Glomerular endothelial cell (primary cell): ENCODE measurements at regions not wholly inside any gene's neighbourhood (a gene's known extent, or its start where the extent isn't known, plus 50 kb on each side); places are given as distances from the start of the nearest gene placed in this dataset.
A peak's percentile ranks its signal among the peaks of the same experiment; 100 is the strongest.
"Not testable (repeated sequence)": the region's sequence is repeated elsewhere in the genome, so short reads cannot be mapped to it uniquely, and the experiment has no call there.

Source experiments
- DNase-seq: peaks from one replicate; pipeline ENCODE4 v3.0.0-alpha.2; 2011; ENCODE audit warnings: low read depth, low spot score; ENCODE audit errors: extremely low read depth

DNA sequence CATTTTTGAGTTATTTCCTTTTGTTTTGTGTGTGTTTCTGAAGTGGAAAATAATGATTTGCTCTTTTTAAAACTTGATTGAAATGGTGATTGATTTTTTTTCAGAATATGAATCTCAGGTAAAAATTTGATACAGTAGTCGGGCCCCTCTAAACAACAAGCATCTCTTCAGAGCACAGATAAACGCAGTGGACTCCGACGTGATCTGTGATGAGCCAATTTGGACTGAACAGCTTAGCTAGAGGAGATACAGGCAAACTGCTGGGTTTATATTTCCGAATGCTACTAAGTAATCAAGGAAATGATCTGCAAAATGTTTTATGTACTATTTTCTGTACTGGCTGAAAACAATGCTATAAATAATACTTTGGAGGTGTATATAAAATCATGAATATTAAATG lies 705.7 kb upstream of the RGS18 start:
- DNase-seq = no peak

DNA sequence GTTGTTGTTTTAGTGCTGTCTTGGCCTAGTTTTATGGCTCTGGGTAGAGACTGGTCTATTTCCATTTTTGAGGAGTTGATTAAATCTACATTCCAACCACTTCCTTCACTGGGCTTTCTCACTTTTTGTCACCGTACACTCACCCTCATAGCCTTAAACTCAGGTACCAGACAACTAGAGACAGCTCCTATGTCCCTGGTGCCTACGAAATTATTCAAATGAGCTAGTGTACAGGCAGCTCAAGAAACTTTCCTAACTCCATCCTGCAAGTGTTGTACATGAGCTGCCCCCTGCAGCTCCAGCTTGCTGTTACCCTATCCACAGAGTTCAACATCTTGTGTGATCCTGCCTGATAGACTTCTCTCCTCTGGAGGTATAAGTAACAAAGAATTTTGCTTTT lies 704.8 kb upstream of the RGS18 start:
- no peak for DNase-seq

DNA sequence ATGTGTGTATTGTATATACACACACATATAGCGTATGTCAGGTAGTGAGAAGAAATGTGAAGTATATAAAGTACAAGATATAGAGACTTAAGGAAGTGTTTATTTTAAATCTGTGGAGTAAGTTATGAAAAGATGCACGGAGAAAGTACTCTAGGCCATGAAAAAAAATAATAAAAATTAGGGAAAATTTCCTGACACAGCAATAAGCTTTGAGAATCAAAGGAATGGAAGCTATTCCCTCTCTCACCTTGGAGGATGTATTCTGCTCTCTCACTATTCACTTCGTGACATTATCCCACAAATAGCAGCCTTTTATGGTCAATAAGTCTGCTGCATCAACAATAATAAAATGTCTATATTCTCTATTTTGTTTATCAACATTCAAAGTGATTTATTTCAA lies 700.4 kb upstream of the RGS18 start:
- DNase-seq = no peak

DNA sequence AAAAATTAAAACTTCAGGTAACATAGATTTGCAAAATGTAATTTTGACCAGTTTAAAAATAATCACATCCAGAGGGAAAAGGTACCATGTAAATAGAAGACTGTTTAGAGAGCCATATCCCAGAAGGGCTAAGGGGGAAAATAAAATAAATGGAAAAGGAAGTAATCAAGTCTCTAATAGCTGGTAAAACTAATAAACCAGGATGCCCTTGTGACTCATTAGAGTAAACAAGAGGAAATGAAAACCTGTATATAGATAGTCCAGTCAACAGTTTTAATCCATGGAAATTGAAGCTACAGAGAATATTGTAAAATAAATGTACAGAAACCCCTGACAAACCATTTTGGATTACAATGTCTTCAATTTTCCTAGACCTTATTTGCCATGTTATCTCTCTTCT lies 698.0 kb upstream of the RGS18 start:
- DNase-seq = no peak

DNA sequence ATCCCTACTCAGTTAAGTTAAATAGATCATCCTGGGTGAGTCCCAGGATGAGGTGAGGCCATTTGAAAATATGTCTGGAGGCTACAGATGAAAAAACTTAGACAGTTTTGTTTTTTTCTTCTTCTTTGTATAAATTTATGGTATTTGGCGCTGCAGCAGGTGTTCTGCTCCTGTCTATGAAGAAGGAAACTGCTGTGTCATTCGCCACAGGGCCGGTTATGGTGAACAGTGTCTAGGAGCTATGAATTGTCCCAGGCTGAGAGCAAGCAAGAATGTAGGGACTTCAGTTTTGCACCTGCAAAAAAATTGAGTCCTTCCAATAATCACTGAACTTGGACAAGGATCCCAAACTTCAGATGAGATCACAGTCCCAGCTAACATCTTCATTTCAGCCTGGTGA lies 674.3 kb upstream of the RGS18 start:
- DNase-seq = no peak

DNA sequence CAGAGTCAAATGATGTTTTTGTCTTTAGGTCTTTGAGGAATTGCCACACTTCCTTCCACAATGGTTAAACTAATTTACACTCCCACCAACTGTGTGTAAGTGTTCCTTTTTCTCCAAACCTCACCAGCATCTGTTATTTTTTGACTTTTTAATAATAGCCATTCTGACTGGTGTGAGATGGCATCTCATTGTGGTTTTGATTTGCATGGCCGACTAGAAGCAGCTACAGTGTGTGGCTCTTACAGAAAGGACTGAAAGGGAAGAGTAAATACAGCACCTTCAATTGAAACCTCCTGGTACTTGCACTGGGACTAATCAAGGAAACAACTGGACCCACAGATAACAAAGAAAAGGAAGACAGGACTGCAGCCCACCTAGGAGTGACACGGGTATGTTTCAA lies 668.0 kb upstream of the RGS18 start:
- DNase-seq = no peak

DNA sequence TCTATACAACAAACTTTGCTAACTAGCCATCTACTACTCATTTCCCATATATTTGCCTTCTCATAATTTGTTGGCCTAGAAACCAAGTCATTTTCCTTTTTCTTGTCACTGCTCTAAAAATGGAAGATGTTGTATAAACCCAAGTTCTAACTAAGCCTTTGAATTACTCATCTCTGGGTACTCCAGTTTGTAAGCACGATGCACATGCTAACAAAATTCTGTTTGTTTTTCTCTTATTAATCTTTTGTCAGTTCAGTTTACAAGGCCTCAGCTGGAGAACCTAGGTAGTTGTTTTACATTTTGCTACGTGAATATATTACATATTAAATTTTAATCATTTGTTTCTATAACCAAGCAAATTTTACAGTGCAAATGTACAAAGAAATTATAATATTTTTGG lies 663.2 kb upstream of the RGS18 start:
- no peak for DNase-seq

DNA sequence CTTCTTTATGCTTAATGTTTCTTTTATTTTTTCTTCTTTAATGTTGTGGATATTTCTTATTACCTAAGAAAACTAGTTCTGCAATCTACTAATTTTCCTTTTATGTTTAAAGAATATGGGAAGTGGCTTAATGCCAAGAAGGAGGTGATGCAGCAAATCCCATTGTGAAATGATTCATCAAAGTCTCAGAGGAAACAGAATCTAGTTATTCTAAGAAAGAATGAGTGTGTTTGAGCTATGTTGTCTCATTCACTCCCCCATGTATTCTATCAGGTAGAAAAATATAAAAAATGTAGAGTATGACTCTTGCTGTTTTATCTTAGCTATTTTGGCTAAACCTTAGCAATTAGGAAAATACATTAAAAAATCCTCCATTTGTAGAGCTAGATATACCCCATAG lies 659.9 kb upstream of the RGS18 start:
- DNase-seq = peak; percentile 14

DNA sequence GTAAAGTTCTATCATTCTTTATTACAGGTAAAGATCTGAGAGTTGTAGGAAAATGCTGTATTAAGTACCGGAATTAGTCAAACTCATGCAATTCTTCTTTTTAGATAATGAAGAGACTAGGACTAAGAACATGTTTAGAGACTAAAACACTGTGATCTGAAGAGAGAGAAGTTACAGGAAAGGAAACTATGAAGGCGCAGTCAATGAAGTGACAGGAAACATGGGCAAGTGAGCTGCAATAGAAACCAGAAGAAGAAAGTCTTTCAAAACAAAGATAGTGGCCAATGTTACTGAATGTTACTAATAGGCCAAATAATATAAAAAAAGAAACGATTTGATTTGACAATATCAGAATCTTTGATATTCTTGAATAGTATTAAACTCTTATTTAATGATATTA lies 659.4 kb upstream of the RGS18 start:
- DNase-seq = no peak

DNA sequence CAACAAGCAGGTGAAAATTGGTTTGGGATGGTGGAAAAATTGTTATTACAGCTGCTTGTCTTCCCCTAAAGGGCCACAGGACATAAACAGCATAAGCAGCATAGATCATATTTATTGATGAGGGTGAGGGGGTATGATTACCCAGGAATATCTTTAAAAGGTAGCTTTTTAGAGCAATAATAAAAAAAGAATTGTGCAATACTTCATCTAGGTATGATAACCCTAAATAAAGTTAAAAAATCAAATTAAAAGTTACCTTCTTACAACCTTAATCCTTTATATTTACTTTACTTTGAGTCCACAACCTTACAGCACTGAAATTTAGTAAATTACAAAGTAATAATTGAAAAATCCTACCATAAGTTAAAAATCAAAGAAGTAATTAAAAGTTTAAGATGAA lies 653.3 kb upstream of the RGS18 start:
- no peak for DNase-seq

DNA sequence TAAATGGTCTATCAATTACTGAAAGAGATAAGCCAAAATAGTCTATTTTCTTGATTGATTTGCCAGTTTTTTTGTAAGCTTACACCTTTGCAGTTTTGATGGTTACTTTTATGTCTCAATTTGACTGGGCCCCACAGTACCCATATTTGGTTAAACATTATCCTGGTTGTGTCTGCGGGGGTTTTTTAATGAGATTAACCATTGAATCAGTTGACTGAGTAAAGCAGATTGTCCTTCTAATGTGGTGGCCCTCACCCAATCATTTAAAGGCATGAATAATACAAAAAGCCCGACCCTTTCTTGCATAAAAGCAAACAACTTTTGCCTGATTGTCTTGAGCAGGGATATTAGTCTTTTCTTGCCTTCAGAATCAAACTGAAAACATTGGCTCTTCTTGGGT lies 650.0 kb upstream of the RGS18 start:
- no peak for DNase-seq

DNA sequence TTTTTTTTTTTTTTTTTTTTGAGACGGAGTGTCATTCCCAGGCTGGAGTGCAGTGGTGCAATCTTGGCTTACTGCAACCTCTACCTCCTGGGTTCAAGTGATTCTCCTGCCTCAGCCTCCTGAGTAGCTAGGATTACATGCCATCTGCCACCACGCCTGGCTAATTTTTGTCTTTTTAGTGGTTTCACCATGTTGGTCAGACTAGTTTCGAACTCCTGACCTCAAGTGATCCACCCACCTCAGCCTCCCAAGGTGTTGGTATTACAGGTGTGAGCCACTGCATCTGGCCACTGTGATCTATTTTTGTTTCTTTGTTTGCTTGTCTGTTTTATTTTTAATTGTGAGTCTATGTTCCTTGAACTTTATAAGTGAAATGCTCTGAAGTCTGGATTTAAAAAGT lies 646.8 kb upstream of the RGS18 start:
- not testable (repeated sequence) for DNase-seq

DNA sequence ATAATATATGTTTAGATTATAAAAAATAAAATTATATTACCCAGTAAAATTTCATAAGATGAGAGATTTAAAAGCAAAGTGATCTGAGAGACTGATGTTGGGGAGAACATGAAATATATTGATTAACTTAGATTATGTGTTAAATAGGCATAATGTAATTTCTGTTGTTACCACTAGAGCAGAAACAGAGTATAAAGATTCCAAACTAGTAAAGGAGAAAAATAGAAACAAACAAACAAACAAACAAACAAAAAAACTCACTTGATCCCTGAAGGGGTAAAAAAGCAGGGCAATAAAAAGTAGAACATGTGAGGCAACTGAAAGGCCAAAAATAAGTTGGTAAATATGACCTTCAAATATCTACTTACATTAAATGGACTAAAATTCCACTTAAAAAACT lies 640.4 kb upstream of the RGS18 start:
- no peak for DNase-seq

DNA sequence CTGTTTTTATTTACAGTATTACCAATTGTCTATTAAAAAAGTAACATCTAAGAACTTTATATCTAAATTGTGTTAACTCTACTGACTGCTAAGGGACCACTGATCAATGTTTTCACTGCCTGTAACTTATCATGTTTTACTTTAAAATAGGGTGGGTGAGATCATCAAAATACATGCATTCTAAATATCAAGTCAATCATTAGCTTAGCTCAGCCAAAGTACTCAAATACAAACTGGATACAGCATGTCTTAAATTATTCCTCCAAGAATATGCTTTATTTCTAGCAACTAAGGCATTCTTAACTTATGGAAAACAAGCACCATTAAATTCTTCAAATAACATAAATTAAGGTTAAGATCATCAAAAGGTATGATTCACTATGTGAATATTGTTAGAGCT lies 638.7 kb upstream of the RGS18 start:
- no peak for DNase-seq

DNA sequence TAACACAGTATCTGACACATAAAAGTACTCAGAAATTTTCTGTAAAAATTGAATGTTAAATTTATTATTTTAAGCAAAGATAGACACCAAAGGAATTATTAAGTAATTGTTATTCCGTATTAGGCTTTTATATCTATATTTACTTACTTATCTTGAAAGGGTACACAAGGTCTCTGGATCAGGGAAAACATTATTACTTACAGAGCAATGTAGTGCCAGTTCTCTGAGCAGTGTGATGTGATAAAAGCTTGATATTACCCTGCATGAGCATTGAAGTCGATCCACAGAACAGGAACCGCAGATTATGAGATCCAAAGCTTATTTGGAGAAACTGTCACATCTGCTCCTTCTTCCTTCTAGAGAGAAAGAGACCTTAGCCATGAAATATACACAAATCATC lies 637.9 kb upstream of the RGS18 start:
- DNase-seq = no peak

DNA sequence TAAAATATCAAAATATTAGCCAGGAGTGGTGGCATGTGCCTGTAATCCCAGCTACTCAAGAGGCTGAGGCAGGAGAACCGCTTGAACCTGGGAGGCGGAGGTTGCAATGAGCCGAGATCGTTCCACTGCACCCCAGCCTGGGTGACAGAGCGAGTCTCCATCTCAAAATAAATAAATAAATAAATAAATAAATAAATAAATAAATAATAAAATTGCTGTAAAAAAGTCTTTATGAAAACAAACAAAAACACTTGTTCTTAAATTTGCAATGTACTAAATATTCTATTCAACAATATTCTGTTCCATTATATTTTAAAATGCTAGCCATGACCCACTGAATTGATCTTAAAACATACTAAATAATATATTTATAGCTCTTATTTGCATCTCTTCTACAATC lies 632.3 kb upstream of the RGS18 start:
- not testable (repeated sequence) for DNase-seq

DNA sequence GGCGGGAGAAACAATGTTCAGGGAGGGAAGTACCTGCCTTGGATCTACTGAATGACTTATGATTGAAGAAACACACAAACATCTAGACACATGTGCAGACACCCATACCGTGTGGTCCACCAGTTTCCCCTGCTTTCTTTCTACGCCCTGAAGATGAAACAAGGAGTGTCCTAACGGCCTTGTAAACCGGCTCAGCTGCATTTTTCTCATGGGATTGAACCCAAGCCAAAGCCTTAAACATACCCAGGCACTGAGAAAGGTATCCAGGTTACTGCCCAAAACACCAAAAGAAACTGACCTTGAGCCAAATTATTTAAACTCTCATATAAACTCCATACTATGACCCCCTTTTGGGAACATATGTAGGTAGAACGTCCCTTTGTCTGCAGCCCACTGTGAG lies 630.0 kb upstream of the RGS18 start:
- DNase-seq = no peak

DNA sequence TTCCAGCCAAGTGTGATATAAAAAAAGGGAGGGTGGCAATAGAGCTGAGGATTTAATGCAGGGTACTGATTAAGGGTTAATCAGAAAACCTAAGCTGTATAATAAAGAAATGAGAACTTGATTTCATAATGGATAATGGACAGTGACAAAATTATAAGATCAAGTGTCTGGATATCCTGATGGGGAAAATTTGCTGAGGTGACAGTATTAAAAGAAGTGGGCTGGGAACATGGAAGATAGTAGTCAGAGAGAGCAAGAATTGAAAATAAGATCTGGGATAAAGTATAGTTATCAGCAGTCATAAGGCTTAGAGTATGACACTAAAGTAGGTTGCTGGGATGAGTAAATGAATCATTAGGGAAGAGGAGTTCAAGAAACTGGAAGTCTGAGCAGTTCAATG lies 627.3 kb upstream of the RGS18 start:
- no peak for DNase-seq

DNA sequence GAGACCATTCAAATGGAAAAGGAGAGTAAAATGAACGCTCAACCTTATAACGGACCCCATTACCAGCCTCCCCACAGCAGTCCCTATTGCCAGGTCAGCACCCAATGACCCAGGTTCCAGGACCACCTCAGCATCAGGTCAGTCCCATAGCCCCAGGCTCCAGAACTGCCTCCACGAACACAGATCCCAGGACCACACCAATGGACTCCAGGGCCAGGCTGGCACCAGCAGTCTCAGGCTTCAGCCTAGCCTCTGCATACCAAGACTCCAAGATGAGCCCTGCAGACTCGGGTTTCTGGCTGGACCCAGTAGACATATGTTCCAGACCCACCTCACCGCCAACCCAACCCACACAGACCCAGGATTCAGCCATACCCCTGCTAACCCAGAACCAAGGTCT lies 625.0 kb upstream of the RGS18 start:
- no peak for DNase-seq

DNA sequence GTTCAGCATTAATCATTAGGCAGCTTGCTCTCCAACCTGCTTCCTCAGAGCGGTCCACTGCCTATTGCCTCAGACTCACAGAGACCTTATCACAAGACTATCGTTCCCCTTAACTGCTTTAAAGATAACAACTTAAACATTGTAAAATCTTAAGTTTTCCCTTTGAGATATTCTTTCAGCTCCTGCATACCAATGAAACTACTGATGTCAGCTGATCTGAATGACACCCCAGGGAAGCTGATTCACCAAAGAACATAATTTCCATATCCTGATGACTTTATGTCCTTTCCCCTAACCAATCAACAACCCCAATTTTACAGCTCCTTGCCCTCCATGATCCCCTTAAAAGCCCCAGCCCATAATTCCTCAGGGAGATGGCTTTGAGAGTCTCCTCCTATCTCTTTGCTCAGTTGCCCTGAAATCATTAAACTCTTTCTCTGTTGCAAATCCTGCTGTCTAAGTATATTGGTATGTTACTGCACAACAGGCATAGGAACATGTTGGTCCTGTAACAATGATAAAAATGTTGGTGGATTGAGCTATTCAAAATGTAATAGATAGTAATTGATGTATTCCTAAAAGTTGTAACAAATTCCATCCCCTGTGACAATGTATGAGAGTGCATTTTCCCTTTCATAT lies 621.4 kb upstream of the RGS18 start:
- DNase-seq = no peak

DNA sequence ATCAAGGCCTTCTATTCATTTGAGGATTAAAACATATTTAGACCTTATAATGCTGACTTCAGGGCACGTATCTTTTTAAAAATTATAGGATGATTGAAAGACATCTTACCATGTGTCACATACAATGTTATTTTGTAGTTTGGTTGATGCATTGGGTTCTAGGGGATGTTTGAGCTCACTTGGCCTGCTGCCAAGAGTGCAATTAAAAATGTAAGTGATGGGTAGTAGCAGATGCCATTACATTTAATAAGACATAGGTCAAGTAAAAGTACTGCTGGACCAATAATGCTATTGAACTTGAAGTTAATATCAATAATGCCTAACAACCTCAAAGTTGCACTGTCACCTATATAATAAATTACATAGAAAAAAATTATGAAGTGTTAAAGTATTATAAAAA lies 616.5 kb upstream of the RGS18 start:
- no peak for DNase-seq

DNA sequence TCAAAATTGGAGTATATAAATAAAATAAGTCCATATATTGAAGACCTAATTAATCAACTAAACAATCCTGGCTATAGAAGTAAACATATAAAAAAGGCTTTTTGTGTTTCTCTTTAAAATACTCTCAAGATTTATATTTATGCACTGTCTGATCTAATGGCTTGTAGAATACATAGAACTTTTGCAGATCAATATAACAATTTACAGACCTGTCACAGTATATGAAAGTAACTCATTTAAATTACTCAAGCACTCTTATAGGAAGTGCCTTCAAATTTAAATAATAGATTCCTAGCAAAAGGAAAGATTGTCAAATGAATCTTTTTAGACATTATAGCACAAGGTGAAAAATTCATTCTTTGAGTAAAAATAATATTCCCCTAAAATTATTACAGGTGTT lies 615.8 kb upstream of the RGS18 start:
- no peak for DNase-seq

DNA sequence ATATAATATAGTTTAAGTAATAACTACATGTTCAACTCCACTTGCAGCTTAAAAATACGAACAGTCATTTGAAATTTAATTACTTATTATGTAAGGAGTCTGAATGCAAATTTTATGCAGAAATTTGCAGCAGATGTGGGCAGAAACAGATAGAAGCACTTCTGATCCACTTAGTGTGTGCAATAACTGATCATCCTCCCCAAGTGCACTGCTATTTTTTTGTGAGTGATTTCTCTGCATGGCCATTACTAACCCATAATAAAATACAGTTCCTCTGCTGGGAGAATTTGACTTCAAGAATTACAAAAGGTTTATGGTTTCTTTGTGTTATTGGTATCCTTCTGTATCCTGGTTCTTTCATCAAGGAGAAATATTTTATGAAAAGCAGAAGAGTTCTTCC lies 611.5 kb upstream of the RGS18 start:
- no peak for DNase-seq

DNA sequence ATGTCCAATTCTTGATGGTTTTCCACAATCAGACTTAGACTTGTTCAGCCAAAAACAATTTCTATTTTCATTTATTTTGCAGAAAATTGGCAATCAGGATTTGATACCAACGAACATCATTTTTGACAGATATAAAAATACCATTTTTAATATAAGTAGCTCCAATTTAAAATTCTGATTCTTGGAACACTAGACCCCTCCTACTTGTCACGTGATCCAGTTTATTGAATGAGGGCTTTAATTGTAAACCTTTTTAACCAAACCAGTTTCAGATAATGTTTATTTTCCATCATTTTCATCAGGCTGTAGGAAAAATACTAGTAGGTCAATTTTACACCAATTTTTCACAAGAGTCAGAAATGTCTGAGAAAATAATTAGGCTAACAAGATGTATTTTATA lies 607.2 kb upstream of the RGS18 start:
- DNase-seq = no peak
